K562 (cell line): ENCODE measurements at regions not wholly inside any gene's neighbourhood (a gene's known extent, or its start where the extent isn't known, plus 50 kb on each side); places are given as distances from the start of the nearest gene placed in this dataset.

Experiments used
- ATAC-seq: fragments of 200-7000 bp; cut with Tn5 transposase; 3 replicates; pipeline ENCODE4 v1.9.1; 2020; ENCODE audit warnings: moderate library complexity
- BruUV-seq: library from RNA; stranded (reverse); fragments of 400-500 nt; replicated peaks from 2 replicates; lab custom pipeline; 2021; lab: Mats Ljungman, UMichigan
- CTCF ChIA-PET: fragments of 300-600 bp; formaldehyde crosslinking; extraction: SDS; loops from one replicate; lab custom pipeline; 2021; ENCODE audit warnings: low intra/inter-chr PET ratio; lab: Yijun Ruan, JAX
- POLR2A ChIA-PET: fragments of 300-600, 350-650 bp; sonication (Branson Sonifier 250); formaldehyde crosslinking; extraction: SDS; loops from one replicate; lab custom pipeline; 2021; ENCODE audit warnings: antibody characterized with exemption, inconsistent platforms; lab: Yijun Ruan, JAX
- DNase-seq, 4 experiments: peaks; one replicate each; pipeline versions ENCODE4 v3.0.0 to v3.0.0-alpha.2; 2011 to 2018; ENCODE audit warnings: low spot score in 3 of 4, mixed read lengths in 3 of 4; ENCODE audit errors: extremely low read depth in 1 of 4
- FAIRE-seq: peaks from 2 replicates; lab custom pipeline; 2011; peaks lifted over from hg19 to GRCh38; lab: Jason Lieb, UNC
- H2AFZ ChIP-seq: 2 replicates; pipeline ENCODE4 v1.6.0; 2011; ENCODE audit warnings: low read depth, low read length, control low read depth, inconsistent platforms
- H3K27ac ChIP-seq: fragments of 200-600 bp; 3 replicates; pipeline ENCODE4 v1.8.0; 2011; ENCODE audit warnings: low read depth, mild to moderate bottlenecking, control low read depth, inconsistent platforms, low read length, moderate library complexity, mixed read lengths; ENCODE audit errors: extremely low read depth
- H3K27me3 ChIP-seq, 2 experiments: fragments of 300-600 bp in 1 of 2; 2 replicates in 1 of 2; 3 replicates in 1 of 2; pipeline versions ENCODE4 v1.6.0 to v1.8.0; 2011; ENCODE audit warnings: inconsistent platforms in 2 of 2, low read length in 2 of 2, mild to moderate bottlenecking in 1 of 2, mixed read lengths in 1 of 2, moderate library complexity in 1 of 2; ENCODE audit not compliant: control insufficient read depth in 2 of 2, insufficient read depth in 2 of 2
- H3K36me3 ChIP-seq: fragments of 300-600 bp; 3 replicates; pipeline ENCODE4 v1.8.0; 2011; ENCODE audit warnings: mild to moderate bottlenecking, low read length, inconsistent platforms; ENCODE audit not compliant: control insufficient read depth, insufficient read depth
- H3K4me1 ChIP-seq, 2 experiments: fragments of 200-600 bp in 1 of 2; replicated peaks in 1 of 2; 2 replicates in 1 of 2; 3 replicates in 1 of 2; pipeline versions ENCODE4 v1.5.1 to v1.8.0; 2011; ENCODE audit warnings: inconsistent platforms in 2 of 2, low read length in 2 of 2, mild to moderate bottlenecking in 1 of 2, mixed read lengths in 1 of 2, moderate library complexity in 1 of 2; ENCODE audit not compliant: control insufficient read depth in 2 of 2, insufficient read depth in 2 of 2
- H3K4me2 ChIP-seq: 2 replicates; pipeline ENCODE4 v1.6.1; 2011; ENCODE audit warnings: low read length, control low read depth, inconsistent platforms, mixed read lengths; ENCODE audit not compliant: insufficient read depth
- H3K4me3 ChIP-seq: fragments of 200-600 bp; sonication (generic), shearing (Covaris generic); 2 replicates; pipeline ENCODE4 v1.5.1; 2016; ENCODE audit warnings: control low read depth, inconsistent platforms
- H3K79me2 ChIP-seq: fragments of 200-600 bp; 3 replicates; pipeline ENCODE4 v1.8.0; 2011; ENCODE audit warnings: low read length, inconsistent platforms; ENCODE audit not compliant: control insufficient read depth, insufficient read depth
- H3K9ac ChIP-seq, 2 experiments: 2 replicates each; pipeline versions ENCODE4 v1.6.0 to v1.6.1; 2011; ENCODE audit warnings: low read depth in 2 of 2, low read length in 2 of 2, control low read depth in 1 of 2, inconsistent platforms in 1 of 2, mild to moderate bottlenecking in 1 of 2, mixed read lengths in 1 of 2; ENCODE audit not compliant: insufficient read depth in 1 of 2
- H3K9me1 ChIP-seq: one replicate; pipeline ENCODE4 v1.6.0; 2011; ENCODE audit warnings: inconsistent platforms, mild to moderate bottlenecking, low read length, moderate library complexity; ENCODE audit not compliant: control insufficient read depth, insufficient read depth
- H3K9me3 ChIP-seq: replicated peaks from 2 replicates; pipeline ENCODE4 v1.5.1; 2011; ENCODE audit warnings: low read depth, low read length, inconsistent platforms; ENCODE audit not compliant: control insufficient read depth, insufficient read depth
- H4K20me1 ChIP-seq: replicated peaks from 2 replicates; pipeline ENCODE4 v1.6.1; 2011; ENCODE audit warnings: low read length, inconsistent platforms, mixed read lengths; ENCODE audit not compliant: control insufficient read depth, insufficient read depth
- HDGF ChIP-seq: fragments of 450-650 bp; IDR thresholded peaks from 2 replicates; pipeline ENCODE4 v1.6.1; 2016
- MAFF ChIP-seq: IDR thresholded peaks from 2 replicates; pipeline ENCODE4 v1.6.1; 2012; ENCODE audit warnings: low read length, improper control_type of control experiment
- ZBTB7A ChIP-seq: IDR thresholded peaks from 2 replicates; pipeline ENCODE4 v1.6.1; 2011; ENCODE audit warnings: low read depth, mild to moderate bottlenecking, low read length, moderate library complexity, borderline replicate concordance; ENCODE audit not compliant: control insufficient read depth
- WGBS: fragments of 100-300 bp; shearing (Covaris generic); methylation state at CpG from one replicate; pipeline ENCODE4 v1.1.6; 2016; ENCODE audit warnings: low coverage, mixed read lengths; ENCODE audit not compliant: insufficient coverage; ENCODE audit errors: missing lambda C conversion rate; 5-methylcytosine and 5-hydroxymethylcytosine counted together
- in situ Hi-C: fragments of 300-500 bp; cut with MboI; formaldehyde crosslinking; loops from 4 replicates; pipeline ENCODE4 v1.15.0; 2018; ENCODE audit warnings: inconsistent platforms, mixed read lengths
- intact Hi-C: fragments of 100-400 bp; cut with micrococcal nuclease; formaldehyde crosslinking; loops from 2 replicates; pipeline ENCODE4 v1.14.2; 2022
- TF ChIP-seq, protein P1 (sequence below): sonication (generic); formaldehyde crosslinking; IDR thresholded peaks from 2 replicates; pipeline ENCODE4 v1.8.0; 2023; ENCODE audit warnings: mild to moderate bottlenecking, missing genetic modification reagents
- TF ChIP-seq, protein P2 (sequence below): conservative IDR thresholded peaks from 2 replicates; pipeline ENCODE4 v1.6.1; 2011; ENCODE audit warnings: low read depth, mild to moderate bottlenecking, low read length; ENCODE audit not compliant: control insufficient read depth

DNA sequence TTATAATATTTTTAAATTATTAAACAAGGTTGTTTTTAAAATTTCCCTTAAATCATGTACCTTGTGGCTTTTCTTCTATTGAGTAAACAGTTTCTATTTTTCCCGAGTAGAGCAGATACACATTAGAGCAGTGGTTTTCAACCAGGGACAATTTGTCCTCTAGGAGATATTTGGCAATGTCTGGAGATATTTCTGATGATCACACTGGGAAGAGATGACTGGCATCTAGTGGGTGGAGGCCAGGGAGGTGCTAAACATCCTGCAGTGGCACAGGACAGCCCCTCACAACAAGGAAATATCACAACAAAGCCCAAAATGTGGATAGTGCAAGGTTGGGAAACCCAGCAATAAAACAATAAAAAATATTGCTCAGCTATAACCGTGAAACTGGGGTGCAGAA lies 113.0 kb upstream of the PTPRG start (continued):
- TF ChIP-seq, protein P1, sequence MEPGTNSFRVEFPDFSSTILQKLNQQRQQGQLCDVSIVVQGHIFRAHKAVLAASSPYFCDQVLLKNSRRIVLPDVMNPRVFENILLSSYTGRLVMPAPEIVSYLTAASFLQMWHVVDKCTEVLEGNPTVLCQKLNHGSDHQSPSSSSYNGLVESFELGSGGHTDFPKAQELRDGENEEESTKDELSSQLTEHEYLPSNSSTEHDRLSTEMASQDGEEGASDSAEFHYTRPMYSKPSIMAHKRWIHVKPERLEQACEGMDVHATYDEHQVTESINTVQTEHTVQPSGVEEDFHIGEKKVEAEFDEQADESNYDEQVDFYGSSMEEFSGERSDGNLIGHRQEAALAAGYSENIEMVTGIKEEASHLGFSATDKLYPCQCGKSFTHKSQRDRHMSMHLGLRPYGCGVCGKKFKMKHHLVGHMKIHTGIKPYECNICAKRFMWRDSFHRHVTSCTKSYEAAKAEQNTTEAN (CRISPR knock-in tag) = no peak
- no peak for TF ChIP-seq HDGF
- TF ChIP-seq, protein P2, sequence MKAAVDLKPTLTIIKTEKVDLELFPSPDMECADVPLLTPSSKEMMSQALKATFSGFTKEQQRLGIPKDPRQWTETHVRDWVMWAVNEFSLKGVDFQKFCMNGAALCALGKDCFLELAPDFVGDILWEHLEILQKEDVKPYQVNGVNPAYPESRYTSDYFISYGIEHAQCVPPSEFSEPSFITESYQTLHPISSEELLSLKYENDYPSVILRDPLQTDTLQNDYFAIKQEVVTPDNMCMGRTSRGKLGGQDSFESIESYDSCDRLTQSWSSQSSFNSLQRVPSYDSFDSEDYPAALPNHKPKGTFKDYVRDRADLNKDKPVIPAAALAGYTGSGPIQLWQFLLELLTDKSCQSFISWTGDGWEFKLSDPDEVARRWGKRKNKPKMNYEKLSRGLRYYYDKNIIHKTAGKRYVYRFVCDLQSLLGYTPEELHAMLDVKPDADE = no peak

DNA sequence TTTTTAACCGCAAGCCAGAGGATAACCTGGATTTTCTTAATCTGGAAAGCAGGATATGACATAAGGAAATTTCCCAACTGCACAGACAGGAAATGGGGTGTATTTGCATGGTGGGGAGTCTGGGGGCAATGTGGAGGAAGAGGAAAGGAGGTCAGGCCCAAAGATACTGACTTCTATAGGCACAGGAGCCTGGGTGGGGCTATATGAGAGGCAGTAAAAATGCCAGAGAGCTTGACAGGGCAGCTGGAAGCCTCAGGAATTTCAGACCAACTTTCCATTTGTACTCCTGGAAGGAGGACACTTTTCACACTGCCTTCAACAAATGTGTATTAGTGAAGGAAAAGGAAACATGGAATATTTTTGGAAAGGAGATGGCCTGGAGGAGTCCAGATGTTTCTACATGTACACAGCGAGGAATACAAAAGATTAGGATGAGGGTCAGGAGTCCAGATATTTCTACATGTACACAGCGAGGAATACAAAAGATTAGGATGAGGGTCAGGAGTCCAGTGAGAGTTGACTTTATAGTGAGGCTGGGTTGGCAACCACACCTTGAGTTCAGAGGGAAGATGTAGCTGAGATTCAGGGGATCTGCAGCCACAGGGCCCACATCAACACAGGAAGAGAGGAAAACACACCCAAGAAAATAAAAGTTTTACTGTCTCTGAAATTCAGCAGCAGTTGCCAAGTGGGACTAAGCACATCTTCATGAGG lies 111.9 kb upstream of the PTPRG start:
- Histone ChIP-seq H3K79me2 (no peaks in the 10 kb centered on the region), H3K9ac (no peak overlapping the region), H3K27ac (no peak overlapping the region), H3K36me3 (no peaks in the 10 kb centered on the region), H3K27me3 (no peaks in the 10 kb centered on the region), H3K4me2 (no peak overlapping the region), H4K20me1 (no peaks in the 10 kb centered on the region), H3K9me3 (no peaks in the 10 kb centered on the region), H3K4me1 (no peaks in the 10 kb centered on the region), H2AFZ (no peak overlapping the region), H3K4me3 (no peak overlapping the region), H3K9me1 (no peaks in the 10 kb centered on the region)
- DNase-seq (no peak), ATAC-seq (no peak), FAIRE-seq (no peak)
- TF ChIP-seq MAFF (no peak), ZBTB7A (no peak)
- BruUV-seq = no TSS peak
- intact Hi-C loops (no loop called here), in situ Hi-C loops (no loop called here)
- CTCF ChIA-PET = no interaction called here
- POLR2A ChIA-PET = no interaction called here
- WGBS = 0% methylated on average over 2 of the region's 3 CpGs
